Activated CD4-positive, alpha-beta T cell treated with anti-CD3 and anti-CD28 coated beads, Interleukin-10, Interleukin-2, amounts not matched to agents 100 ng/mL and 50 ng/mL, durations not matched to agents 16 hours and 8 hours (primary cell): ENCODE measurements at regions not wholly inside any gene's neighbourhood (a gene's known extent, or its start where the extent isn't known, plus 50 kb on each side); places are given as distances from the start of the nearest gene placed in this dataset.
A peak's percentile ranks its signal among the peaks of the same experiment; 100 is the strongest.
"Not testable (repeated sequence)": the region's sequence is repeated elsewhere in the genome, so short reads cannot be mapped to it uniquely, and the experiment has no call there.

Experiments used
- DNase-seq: peaks from one replicate; pipeline ENCODE4 v3.0.0-alpha.2; 2020

DNA sequence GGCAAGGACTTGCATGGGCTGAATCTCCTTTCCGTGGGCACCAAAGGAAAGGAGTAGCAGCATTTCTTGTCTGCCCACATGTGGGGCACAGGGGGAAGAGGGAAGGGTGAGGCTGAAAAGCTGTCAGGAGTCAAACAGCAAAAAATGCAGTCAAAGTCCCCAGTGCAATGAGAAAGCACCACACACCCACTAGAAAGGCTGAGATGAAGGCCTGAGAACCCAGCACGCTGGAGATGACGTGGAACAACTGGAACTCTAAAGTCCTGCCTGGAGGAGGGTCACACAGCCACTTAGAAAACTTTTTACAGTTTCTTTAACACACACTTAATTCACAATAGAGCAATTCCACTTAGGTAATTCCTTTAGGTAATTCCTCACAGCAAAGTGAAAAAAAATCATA lies 94.6 kb upstream of the IGFBPL1 start:
- no peak for DNase-seq

- peak; percentile 15 for DNase-seq
Measured at GRCh38 chr9:38516273-38516672, 92.0 kb upstream of the IGFBPL1 start.

DNA sequence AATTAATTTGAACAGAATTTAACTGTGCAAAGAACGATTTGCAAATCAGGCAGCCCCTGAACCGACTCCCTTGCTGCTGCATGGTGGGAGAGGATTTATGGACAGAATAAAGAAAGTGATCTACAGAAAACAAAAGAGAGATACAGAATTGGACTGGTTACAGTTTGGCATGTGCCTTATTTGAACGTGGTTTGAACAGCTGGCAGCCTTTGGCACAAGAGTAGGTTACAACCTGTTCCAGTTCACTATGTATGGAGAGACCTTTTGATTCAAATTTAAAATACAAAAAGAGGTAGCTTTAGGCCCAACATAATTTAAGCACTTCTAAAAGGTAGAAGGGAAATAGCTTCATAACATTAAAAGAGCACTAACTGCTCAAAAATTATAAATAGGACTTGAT lies 90.8 kb upstream of the IGFBPL1 start:
- not testable (repeated sequence) for DNase-seq

- DNase-seq = not testable (repeated sequence)
Measured at GRCh38 chr9:38510340-38510739, 86.1 kb upstream of the IGFBPL1 start.

DNA sequence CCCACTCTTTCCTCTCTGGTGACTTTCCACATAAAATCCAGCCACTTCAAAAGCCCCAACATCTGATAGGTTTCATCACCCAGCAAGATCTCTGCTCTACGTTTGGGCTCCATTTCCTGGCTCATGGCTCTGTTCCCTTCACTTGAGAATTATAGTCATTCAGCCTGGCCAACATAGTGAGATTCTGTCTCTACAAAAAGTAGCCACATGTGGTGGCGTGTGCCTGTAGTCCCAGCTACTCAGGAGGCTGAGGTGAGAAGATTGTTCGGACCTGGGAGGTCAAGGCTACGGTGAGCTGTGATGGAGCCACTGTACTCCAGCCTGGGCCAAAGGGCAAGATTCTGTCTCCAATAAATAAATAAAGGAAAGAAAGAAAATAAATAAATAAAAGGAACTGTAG lies 83.3 kb upstream of the IGFBPL1 start:
- no peak for DNase-seq

GRCh38 chr9:38500171-38500570 lies 75.9 kb upstream of the IGFBPL1 start:
- DNase-seq = not testable (repeated sequence)

DNA sequence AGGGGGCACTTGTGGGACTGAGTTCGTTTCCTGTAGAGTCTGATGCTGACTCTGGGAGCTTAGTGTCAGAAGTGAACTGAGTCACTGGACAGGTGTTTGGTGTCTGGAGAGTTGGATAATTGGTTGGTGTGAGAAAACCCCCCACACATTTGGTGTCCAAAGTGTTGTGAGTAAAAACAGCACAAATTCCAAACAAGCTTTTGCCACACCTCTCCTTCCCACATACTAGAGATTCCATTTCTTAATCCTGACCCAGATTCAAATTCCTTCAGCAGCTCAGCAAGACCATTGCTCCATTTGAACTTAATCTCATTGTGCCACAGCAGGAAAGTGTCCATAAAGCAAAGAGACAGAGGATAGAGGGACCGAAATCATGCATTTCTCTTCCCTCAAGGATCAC lies 74.3 kb upstream of the IGFBPL1 start:
- not testable (repeated sequence) for DNase-seq

- no peak for DNase-seq
Measured at GRCh38 chr9:38489057-38489456, 64.8 kb upstream of the IGFBPL1 start.

- no peak for DNase-seq
Measured at GRCh38 chr9:38488156-38488698, 64.0 kb upstream of the IGFBPL1 start.

- not testable (repeated sequence) for DNase-seq
Measured at GRCh38 chr9:38487418-38488155, 63.3 kb upstream of the IGFBPL1 start.

- no peak for DNase-seq
Measured at GRCh38 chr9:38486837-38487236, 62.6 kb upstream of the IGFBPL1 start.

DNA sequence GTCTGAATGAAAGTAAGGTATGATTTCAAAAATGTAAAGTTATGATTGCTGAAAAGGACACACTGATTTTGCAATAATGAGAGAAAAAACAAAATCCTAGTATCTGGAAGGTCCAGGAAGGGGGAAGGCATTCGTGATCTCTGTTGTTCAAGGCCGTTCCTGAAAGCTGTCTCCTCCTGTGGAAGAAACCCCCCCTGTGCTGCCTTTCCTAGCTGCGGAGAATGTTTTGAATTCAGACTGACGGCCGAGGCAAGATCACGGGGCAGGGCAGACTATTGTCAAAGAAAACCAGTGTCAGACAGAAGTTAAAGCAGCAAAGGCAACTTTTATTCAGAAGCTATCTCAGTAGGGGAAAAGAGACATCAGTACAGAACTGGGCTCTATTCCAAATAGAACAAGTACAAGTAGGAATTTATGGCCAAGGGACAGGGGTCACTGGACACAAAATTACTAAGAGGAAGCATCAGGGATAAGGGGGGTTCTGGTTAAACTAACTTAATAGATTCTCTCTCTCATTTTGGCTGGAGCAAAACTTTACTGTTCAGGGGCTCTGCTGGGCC lies 61.9 kb upstream of the IGFBPL1 start:
- DNase-seq = no peak

DNA sequence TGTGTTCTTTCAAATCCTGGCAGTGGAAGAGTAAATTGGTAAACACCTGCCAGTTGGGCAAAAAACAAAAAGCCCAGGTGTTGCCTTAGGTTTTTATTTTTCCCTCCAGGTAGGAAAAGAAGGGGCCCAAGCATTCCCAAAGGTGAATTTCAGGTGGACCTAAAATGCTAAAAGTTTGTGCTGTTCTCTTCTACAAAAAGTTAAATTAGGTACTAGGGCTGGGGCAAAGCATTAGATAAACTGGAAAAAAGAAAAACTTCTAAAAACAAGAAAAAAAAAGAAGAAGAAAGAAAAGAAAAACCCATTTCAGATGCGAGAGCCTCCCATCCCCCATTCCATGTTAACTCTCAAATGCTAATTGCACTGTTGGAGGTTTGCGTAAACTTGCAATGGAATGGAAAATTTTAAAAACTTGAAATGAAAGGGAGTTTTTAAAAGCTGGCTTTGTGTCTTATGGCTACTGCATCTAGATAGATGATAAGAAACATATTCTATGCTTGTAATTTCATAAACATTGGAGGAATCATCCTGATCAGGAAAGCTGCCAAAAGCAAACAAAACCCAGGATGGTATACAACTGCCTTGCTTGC lies 59.9 kb upstream of the IGFBPL1 start:
- DNase-seq = not testable (repeated sequence)

DNA sequence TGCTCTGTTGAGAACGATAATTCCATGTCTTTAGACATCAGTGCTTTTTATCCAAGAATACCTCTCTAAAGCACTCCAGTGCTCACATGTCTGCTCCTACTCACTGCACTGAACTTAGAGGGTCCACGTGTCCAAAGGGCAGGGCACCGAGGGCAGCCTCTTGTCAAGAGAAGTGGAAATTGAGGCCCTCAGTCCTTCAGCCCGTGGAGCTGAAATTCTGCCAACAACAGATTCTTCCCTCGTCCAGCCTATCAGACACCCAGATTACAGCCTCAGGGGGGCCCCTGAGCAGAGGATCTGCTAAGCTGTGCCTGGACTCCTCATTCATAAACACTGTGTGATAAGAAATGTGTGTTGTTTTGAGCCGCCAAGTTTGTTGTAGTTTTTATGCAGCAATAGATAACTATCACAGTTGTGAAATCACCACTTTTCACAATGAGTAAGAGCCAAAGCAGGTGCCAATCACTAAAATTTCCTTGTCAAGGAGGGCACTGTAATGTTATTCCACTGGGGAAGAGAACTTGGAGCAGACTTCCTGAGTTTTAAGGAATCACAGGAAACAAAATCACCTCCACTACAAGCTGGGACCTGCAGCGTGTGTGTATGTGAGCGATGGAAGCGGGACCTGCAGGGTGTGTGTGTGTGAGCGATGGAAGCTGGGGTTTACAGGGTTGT lies 58.8 kb upstream of the IGFBPL1 start:
- no peak for DNase-seq

GRCh38 chr9:38478211-38478610 lies 54.0 kb upstream of the IGFBPL1 start:
- no peak for DNase-seq

- DNase-seq = not testable (repeated sequence)
Measured at GRCh38 chr9:38474476-38474875, 50.2 kb upstream of the IGFBPL1 start.
